NCI-H2107 (cell line): ENCODE measurements at regions not wholly inside any gene's neighbourhood (a gene's known extent, or its start where the extent isn't known, plus 50 kb on each side); places are given as distances from the start of the nearest gene placed in this dataset.
A peak's percentile ranks its signal among the peaks of the same experiment; 100 is the strongest.
"Not testable (repeated sequence)": the region's sequence is repeated elsewhere in the genome, so short reads cannot be mapped to it uniquely, and the experiment has no call there.

ENCODE experiments used
- DNase-seq: peaks from one replicate; lab custom pipeline; 2025; lab: John Stamatoyannopoulos, UW

GRCh38 chr7:81478664-81479063 is 291.2 kb downstream of the HGF start:
- DNase-seq = no peak

GRCh38 chr7:81478201-81478600 is 291.6 kb downstream of the HGF start:
- not testable (repeated sequence) for DNase-seq

GRCh38 chr7:81473236-81473635 is 296.6 kb downstream of the HGF start:
- DNase-seq = no peak

- no peak for DNase-seq
Measured at GRCh38 chr7:81470724-81471379, 299.0 kb downstream of the HGF start.

GRCh38 chr7:81469869-81470723 is 299.8 kb downstream of the HGF start:
- DNase-seq = peak; percentile 31

- no peak for DNase-seq
Measured at GRCh38 chr7:81469153-81469868, 300.5 kb downstream of the HGF start.

- DNase-seq = no peak
Measured at GRCh38 chr7:81468526-81468925, 301.3 kb downstream of the HGF start.

GRCh38 chr7:81467964-81468363 is 301.9 kb downstream of the HGF start:
- no peak for DNase-seq

- DNase-seq = no peak
Measured at GRCh38 chr7:81462672-81463071, 307.2 kb downstream of the HGF start.

GRCh38 chr7:81460250-81461045 is 309.4 kb downstream of the HGF start:
- no peak for DNase-seq

- no peak for DNase-seq
Measured at GRCh38 chr7:81459485-81459884, 310.4 kb downstream of the HGF start.

- DNase-seq = no peak
Measured at GRCh38 chr7:81457852-81458522, 311.9 kb downstream of the HGF start.

- DNase-seq = not testable (repeated sequence)
Measured at GRCh38 chr7:81453770-81454169, 316.1 kb downstream of the HGF start.

GRCh38 chr7:81449105-81449504 is 320.7 kb downstream of the HGF start:
- no peak for DNase-seq

- DNase-seq = peak; percentile 22
Measured at GRCh38 chr7:81447351-81447952, 322.4 kb downstream of the HGF start.

- no peak for DNase-seq
Measured at GRCh38 chr7:81446212-81446611, 323.6 kb downstream of the HGF start.

- no peak for DNase-seq
Measured at GRCh38 chr7:81445462-81445861, 324.4 kb downstream of the HGF start.

- DNase-seq = no peak
Measured at GRCh38 chr7:81441750-81442149, 328.1 kb downstream of the HGF start.

- no peak for DNase-seq
Measured at GRCh38 chr7:81439591-81439990, 330.3 kb downstream of the HGF start.

- DNase-seq = not testable (repeated sequence)
Measured at GRCh38 chr7:81437160-81437559, 332.7 kb downstream of the HGF start.
